Muscle layer of duodenum (tissue), 2 donors: ENCODE measurements at regions not wholly inside any gene's neighbourhood (a gene's known extent, or its start where the extent isn't known, plus 50 kb on each side); places are given as distances from the start of the nearest gene placed in this dataset.

ENCODE experiments used
- H3K27ac ChIP-seq: one replicate; pipeline ENCODE4 v1.7.0; 2013; ENCODE audit warnings: mild to moderate bottlenecking, low read length
- H3K27me3 ChIP-seq: one replicate; pipeline ENCODE4 v1.7.0; 2013; ENCODE audit warnings: low read depth, mild to moderate bottlenecking, control low read depth, low read length
- H3K36me3 ChIP-seq, 2 donors: one replicate each; pipeline ENCODE4 v1.7.0; 2013; ENCODE audit warnings: low read length in 2 of 2, control low read depth in 1 of 2, mild to moderate bottlenecking in 1 of 2; ENCODE audit not compliant: insufficient read depth in 2 of 2, control insufficient read depth in 1 of 2
- H3K4me1 ChIP-seq, 2 donors: one replicate each; pipeline ENCODE4 v1.7.0; 2013; ENCODE audit warnings: low read length in 2 of 2, mild to moderate bottlenecking in 2 of 2, control low read depth in 1 of 2, moderate library complexity in 1 of 2; ENCODE audit not compliant: insufficient read depth in 2 of 2, control insufficient read depth in 1 of 2
- H3K4me3 ChIP-seq, 2 donors: one replicate each; pipeline ENCODE4 v1.7.0; 2013; ENCODE audit warnings: low read length in 2 of 2, low read depth in 1 of 2, mild to moderate bottlenecking in 1 of 2
- H3K9me3 ChIP-seq, 2 donors: one replicate each; pipeline ENCODE4 v1.7.0; 2013; ENCODE audit warnings: low read length in 2 of 2, control low read depth in 1 of 2, mild to moderate bottlenecking in 1 of 2; ENCODE audit not compliant: control insufficient read depth in 1 of 2
- donor health status: healthy.

DNA sequence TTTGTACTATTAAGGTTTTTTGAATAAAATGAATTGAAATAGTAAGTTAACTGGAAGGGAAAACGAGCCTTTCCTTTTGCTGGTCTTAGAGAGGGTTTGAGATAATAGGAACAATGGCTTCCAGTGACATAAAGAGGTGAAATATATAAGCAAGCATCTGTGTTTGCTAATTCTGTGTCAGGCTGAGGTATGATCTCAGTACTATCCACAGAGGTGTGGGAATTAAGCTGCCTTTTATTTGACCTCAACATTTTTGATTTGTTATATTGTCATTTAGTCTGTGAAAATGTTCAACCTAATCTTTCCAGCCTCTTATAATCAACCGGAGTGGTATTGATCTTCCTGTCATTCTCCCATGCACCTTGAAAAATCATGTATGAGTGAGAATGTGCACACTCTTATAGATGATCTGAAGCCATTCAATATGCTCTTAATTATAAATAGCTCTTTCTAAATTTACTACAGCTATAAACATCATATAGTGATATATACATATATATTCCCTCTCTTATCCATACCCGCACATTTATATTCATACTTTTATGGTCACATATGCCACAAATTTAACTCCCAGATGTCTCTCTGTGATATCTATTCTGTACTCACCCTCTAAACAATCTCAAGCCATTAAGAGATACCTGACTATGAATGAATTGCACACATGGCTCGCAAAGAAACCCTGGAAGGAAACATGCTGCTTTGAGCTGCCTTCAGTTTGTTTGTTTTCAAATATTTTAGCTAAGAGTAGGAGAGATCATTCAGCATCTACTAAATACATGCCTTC is 754.7 kb upstream of the NRSN1 start:
- Histone ChIP-seq H3K27me3 (no peaks in the 10 kb centered on the region), H3K4me3 (no peak overlapping the region), H3K27ac (no peak overlapping the region), H3K4me1 (no peaks in the 10 kb centered on the region), H3K9me3 (no peaks in the 10 kb centered on the region), H3K36me3 (no peaks in the 10 kb centered on the region)

DNA sequence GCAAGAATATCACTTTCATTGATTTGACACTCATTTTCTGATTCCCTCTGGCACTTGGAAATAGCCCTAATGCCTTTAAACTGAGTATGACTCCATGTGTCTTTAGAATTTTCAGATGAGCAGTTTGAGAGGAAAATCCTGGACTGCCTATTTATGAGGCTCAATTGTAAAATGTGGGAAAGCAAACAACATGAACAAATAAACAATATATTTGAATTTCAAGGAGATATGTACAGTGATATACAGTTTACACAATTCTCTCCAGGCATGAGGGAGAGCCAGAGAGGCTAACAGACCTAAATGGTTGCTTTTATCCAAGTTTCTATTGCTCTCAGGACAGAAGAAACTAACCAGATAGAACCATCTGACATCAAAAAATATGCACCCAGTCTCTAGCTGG is 748.2 kb upstream of the NRSN1 start:
- Histone ChIP-seq H3K9me3 (no peaks in the 10 kb centered on the region), H3K27ac (no peak overlapping the region), H3K4me1 (no peaks in the 10 kb centered on the region), H3K27me3 (no peaks in the 10 kb centered on the region), H3K36me3 (no peaks in the 10 kb centered on the region), H3K4me3 (no peak overlapping the region)

DNA sequence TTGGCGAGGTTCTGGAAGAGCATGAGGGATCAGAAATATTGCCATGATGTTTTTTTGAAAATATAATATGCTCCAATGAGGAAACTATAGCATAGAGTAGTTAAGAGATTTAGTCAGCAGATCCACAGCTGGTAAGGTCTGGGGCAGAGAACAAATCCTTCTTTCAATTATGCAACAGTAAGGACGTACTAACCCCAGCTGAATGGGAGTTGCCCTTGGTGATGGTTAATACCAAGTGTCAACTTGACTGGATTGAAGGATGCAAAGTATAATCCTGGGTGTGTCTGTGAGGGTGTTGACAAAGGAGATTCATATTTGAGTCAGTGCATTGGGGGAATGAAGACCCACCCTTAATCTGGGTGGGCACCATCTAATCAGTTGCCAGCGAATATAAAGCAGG is 745.5 kb upstream of the NRSN1 start:
- no peaks in the 10 kb centered on the region for H3K4me1 ChIP-seq

DNA sequence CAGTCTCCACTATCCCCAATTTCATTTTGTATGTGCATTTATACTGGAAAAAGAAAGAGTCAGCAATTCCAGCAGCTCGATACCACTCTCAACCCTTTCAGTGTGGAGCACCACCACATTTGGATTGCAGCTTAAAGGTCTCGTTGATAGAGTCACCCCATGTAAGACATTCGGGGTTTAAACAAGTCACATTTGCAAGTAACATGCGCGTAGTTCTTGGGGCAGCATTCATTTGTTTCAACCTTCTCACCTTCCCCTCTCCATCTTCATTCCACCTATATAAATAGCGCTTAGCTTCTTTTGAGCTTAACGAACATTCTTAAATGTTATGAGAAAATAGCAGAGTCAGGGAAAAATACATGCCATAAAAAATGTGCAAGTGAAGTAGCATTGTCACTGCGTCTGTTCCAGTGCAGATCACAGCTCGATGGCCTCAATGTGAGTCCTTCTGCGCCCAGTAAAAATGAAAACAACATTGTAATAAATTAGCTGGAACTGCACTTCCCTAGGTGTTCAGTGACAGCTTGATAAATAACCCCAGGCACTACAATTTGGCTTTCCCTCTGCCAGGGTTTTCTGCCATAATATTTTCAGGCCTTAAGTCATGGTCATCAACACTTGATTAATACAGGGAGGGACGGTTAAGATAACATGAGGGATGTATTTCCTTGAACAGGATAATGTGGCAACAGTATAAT is 737.8 kb upstream of the NRSN1 start:
- H3K4me3 ChIP-seq, result no peak overlapping the region
- no peak overlapping the region for H3K27ac ChIP-seq
- no peaks in the 10 kb centered on the region for H3K9me3 ChIP-seq
- H3K36me3 ChIP-seq, result no peaks in the 10 kb centered on the region
- H3K4me1 ChIP-seq, result no peaks in the 10 kb centered on the region
- H3K27me3 ChIP-seq, result no peaks in the 10 kb centered on the region

More for the DNA sequence above, 745.5 kb upstream of the NRSN1 start:
- Histone ChIP-seq H3K27ac (no peak overlapping the region), H3K27me3 (no peaks in the 10 kb centered on the region), H3K9me3 (no peaks in the 10 kb centered on the region), H3K36me3 (no peaks in the 10 kb centered on the region), H3K4me3 (no peak overlapping the region)

DNA sequence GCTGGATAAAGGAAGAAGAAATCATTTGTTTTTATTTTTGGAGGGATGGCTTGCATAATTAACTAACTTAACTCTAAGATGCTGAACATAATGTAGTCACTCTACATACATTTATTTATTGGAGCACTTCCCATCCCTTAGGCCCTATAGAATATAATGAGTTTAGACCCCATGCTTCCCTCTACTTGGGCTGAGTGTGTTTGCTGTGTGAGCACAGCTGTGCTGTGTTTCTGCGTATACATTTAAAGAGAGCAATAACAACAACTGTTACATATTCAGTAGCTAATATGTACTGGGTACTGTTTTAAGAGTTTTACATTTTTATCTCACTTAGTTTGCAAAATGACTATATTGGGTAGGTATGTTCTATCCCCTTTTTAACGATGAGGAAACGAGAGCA is 736.6 kb upstream of the NRSN1 start:
- Histone ChIP-seq H3K27ac (no peak overlapping the region), H3K36me3 (no peaks in the 10 kb centered on the region), H3K4me1 (no peaks in the 10 kb centered on the region), H3K27me3 (no peaks in the 10 kb centered on the region), H3K4me3 (no peak overlapping the region), H3K9me3 (no peaks in the 10 kb centered on the region)

DNA sequence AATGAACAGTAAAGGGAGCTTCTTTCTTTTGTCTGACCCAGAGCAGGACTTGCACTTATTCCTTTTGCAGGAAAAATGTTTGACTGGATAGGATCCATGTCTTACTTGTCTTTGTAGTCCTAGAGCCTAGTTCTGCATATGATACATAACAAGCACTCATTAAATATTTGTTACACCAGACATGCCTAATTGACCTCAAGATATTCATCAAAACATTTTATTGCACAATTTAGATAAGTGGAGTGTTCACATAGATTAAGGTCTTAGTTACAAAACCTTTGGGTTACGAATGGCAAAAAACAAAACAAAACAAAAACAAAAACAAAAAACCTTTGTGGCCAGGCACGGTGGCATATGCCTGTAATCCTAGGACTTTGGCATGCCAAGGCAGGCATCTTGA is 735.8 kb upstream of the NRSN1 start:
- Histone ChIP-seq H3K27ac (no peak overlapping the region), H3K4me3 (no peak overlapping the region), H3K27me3 (no peaks in the 10 kb centered on the region), H3K4me1 (no peaks in the 10 kb centered on the region), H3K9me3 (no peaks in the 10 kb centered on the region), H3K36me3 (no peaks in the 10 kb centered on the region)

DNA sequence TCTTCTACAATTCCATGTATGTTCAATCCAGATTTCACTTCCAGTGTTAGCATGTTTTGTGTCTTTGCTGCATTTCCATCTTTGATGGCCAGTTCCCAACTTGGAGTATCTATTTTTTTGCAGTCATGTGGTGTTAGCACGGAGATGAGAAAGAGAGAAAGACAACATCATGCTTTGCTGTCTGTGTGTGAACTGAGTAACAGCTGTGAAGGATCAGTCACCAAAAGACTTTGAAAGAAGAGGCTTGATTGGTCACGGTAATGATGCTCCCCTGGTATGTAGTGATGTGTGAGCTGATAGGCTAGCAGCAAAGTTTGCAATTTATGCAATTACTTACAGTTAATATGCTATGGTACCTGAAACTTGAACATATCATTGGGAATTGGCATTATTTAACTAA is 731.3 kb upstream of the NRSN1 start:
- Histone ChIP-seq H3K4me1 (no peaks in the 10 kb centered on the region), H3K27ac (no peak overlapping the region), H3K27me3 (no peaks in the 10 kb centered on the region), H3K9me3 (no peaks in the 10 kb centered on the region), H3K4me3 (no peak overlapping the region), H3K36me3 (no peaks in the 10 kb centered on the region)

DNA sequence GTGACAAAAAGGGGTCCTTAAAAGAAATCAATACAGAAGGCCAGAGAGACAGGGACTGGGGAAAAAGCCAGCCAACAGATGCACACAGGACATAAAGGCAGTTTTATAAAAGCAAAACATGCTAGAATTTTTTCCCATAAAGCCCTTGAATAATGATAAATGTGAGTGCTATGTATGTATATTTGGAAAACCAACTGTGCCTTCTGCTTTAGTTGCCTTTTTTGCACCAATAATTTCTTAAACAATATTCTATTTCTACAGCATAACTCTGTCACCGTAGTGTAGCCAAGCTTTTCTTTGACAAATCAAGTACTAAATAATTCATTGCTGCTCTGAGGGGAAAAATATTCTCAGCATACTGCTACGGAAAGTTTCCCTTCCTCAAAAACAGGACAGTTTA is 730.6 kb upstream of the NRSN1 start:
- H3K4me1 ChIP-seq, result no peaks in the 10 kb centered on the region
- H3K27me3 ChIP-seq, result no peaks in the 10 kb centered on the region
- H3K36me3 ChIP-seq, result no peaks in the 10 kb centered on the region
- no peaks in the 10 kb centered on the region for H3K9me3 ChIP-seq
- H3K4me3 ChIP-seq, result no peak overlapping the region
- no peak overlapping the region for H3K27ac ChIP-seq

DNA sequence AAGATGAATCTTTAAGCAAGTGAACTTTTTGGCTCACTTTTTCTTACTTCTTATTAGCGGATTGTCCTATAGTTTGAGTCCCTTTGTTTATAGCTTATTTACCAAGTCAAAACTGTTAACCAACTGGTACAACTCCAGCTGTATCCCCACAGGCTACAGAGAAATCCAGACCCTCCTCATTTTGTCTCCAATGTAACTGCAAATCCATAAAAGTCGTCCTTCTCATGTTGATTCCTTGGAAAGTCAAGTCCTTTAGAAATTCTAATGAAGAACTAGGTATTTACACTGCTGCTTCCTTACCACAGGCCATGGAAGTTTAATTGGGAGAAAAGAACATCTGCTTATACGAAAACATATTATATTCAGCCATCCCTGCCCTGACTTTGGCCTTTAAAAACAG is 729.1 kb upstream of the NRSN1 start:
- no peaks in the 10 kb centered on the region for H3K27me3 ChIP-seq
- H3K36me3 ChIP-seq, result no peaks in the 10 kb centered on the region
- no peaks in the 10 kb centered on the region for H3K4me1 ChIP-seq
- no peak overlapping the region for H3K27ac ChIP-seq
- H3K9me3 ChIP-seq, result no peaks in the 10 kb centered on the region
- no peak overlapping the region for H3K4me3 ChIP-seq

DNA sequence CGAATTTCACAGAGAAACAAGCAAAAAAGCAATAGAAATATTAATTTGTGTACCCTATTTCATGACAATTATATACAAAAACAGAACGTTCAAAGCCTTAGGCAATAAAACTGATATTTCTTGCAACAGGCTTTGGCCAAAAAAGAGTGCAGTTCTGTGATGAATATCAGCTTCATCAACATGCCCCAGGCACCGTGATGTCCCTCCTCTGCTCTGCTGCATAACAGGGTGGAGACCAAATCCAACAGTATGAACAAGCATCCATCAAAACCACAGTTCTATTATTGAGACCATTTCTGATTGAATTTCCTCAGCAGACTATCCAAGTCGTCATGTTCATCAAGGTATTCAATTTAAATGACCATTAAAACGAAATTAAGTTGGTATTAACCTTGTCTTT is 722.6 kb upstream of the NRSN1 start:
- H3K27ac ChIP-seq, result no peak overlapping the region
- H3K4me3 ChIP-seq, result no peak overlapping the region
- no peaks in the 10 kb centered on the region for H3K9me3 ChIP-seq
- no peaks in the 10 kb centered on the region for H3K27me3 ChIP-seq
- no peaks in the 10 kb centered on the region for H3K36me3 ChIP-seq
- no peaks in the 10 kb centered on the region for H3K4me1 ChIP-seq

DNA sequence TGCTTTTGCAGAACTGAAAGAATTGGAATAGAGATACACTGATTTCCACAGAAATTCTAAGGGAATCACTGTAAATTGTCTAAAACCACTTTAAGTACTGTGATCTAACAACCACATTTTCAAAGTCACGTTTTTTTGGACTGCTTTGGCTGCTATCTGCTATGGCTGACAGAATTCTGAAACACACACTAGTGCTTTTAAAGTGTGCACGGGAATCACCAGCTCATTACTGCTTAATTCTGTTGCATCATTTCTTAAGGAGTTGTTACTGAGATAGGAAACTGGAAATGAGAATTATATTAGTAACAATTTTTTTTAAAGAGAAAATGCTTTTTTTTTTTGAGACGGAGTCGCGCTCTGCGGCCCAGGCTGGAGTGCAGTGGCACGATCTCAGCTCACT is 716.5 kb upstream of the NRSN1 start:
- Histone ChIP-seq H3K27me3 (no peaks in the 10 kb centered on the region), H3K9me3 (no peaks in the 10 kb centered on the region), H3K27ac (no peak overlapping the region), H3K36me3 (no peaks in the 10 kb centered on the region), H3K4me1 (no peaks in the 10 kb centered on the region), H3K4me3 (no peak overlapping the region)

DNA sequence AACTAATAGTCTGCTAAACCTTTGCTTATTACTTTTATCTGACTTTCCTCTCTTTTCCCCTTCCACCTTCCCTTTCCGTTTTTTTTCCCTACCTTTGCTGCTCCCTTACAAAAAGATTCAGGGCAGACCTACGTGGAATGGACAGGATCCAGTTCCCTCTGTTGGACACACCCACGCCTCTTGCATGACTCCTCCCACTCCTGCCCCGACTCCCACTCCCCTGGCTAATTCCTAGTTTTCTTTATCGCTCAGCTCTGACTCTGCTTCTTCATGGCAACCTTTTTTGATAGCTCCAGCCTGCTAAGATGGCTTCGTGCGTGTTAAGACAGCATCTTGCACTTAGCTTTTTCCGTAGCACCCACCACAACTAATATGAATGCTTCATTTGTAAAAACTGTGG is 715.6 kb upstream of the NRSN1 start:
- H3K4me3 ChIP-seq, result no peak overlapping the region
- H3K27ac ChIP-seq, result no peak overlapping the region
- no peaks in the 10 kb centered on the region for H3K4me1 ChIP-seq
- no peaks in the 10 kb centered on the region for H3K9me3 ChIP-seq
- no peaks in the 10 kb centered on the region for H3K36me3 ChIP-seq
- H3K27me3 ChIP-seq, result no peaks in the 10 kb centered on the region
